ENCODE measurements at regions not wholly inside any gene's neighbourhood (a gene's known extent, or its start where the extent isn't known, plus 50 kb on each side); places are given as distances from the start of the nearest gene placed in this dataset.

- Histone ChIP-seq H3K27ac (no peak overlapping the region), H3K9me3 (no peaks in the 10 kb centered on the region), H3K27me3 (no peaks in the 10 kb centered on the region), H3K4me1 (no peaks in the 10 kb centered on the region), H3K36me3 (no peaks in the 10 kb centered on the region), H3K4me3 (no peak overlapping the region)
- in situ Hi-C loops (cut with MboI; ENCODE audit: low sequenced_read_pairs in 4 of 4) (no loop called here), intact Hi-C loops (cut with DNase I; ENCODE audit: low total_unique reads) (no loop called here)
- DNase-seq (no peak), ATAC-seq (no peak)
- TF ChIP-seq, protein P1, sequence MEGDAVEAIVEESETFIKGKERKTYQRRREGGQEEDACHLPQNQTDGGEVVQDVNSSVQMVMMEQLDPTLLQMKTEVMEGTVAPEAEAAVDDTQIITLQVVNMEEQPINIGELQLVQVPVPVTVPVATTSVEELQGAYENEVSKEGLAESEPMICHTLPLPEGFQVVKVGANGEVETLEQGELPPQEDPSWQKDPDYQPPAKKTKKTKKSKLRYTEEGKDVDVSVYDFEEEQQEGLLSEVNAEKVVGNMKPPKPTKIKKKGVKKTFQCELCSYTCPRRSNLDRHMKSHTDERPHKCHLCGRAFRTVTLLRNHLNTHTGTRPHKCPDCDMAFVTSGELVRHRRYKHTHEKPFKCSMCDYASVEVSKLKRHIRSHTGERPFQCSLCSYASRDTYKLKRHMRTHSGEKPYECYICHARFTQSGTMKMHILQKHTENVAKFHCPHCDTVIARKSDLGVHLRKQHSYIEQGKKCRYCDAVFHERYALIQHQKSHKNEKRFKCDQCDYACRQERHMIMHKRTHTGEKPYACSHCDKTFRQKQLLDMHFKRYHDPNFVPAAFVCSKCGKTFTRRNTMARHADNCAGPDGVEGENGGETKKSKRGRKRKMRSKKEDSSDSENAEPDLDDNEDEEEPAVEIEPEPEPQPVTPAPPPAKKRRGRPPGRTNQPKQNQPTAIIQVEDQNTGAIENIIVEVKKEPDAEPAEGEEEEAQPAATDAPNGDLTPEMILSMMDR (IDR thresholded peaks at IDR 0.05 in 4 of 5, conservative IDR thresholded peaks at IDR 0.05 in 1 of 5) = no peak
- TF ChIP-seq POLR2A (IDR thresholded peaks at IDR 0.05) = no peak
These were observed 51.9 kb downstream of the CEBPB start for GRCh38 chr20:50242548-50242862.

- intact Hi-C loops (cut with DNase I; ENCODE audit: low total_unique reads) = no loop called here
- in situ Hi-C loops (cut with MboI; ENCODE audit: low sequenced_read_pairs in 4 of 4) = no loop called here
- H3K36me3 ChIP-seq = no peaks in the 10 kb centered on the region
- no peak for ATAC-seq
- TF ChIP-seq POLR2A (IDR thresholded peaks at IDR 0.05) = no peak
- TF ChIP-seq, protein P1 (IDR thresholded peaks at IDR 0.05 in 4 of 5, conservative IDR thresholded peaks at IDR 0.05 in 1 of 5) = no peak
- H3K4me1 ChIP-seq = no peaks in the 10 kb centered on the region
- H3K27ac ChIP-seq = no peak overlapping the region
- no peaks in the 10 kb centered on the region for H3K27me3 ChIP-seq
- H3K9me3 ChIP-seq = no peaks in the 10 kb centered on the region
- H3K4me3 ChIP-seq = no peak overlapping the region
- no peak for DNase-seq
These were observed 52.4 kb downstream of the CEBPB start for GRCh38 chr20:50242863-50243609.

DNA sequence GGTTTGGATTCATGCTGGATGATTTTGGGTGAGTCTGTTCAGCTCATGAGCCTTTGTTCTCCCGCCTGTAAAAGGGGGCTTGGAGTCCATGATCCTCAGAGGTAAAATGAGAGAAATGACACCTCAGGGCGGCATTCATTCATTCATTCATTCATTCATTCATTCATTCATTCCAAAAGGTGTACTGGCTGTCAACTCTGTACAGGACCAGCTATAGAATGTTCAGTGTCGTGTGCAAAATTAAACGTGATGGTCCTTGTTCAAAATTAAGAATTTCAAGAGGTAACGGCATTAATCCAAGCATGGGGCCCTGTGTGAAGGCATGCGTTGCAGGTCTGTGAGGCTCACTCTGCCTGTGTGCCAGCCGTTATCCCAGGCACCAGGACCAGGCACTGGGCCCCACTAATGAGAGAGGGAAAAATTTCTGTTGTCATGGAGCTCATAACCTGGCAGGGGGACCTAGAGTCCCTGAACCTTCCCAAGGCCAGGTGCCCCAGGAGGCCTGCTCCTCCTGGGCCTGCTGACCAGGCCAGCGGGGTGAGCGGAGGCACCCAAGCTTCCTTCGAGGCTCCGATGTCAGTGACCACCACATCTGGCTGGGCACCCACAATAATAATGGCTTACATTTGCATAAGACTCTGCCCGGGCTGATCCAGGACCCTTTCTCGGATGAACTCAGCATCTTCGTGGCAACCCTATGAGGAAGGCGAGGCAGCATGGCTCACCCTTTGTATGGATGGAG is 53.2 kb downstream of the CEBPB start:
- no peaks in the 10 kb centered on the region for H3K9me3 ChIP-seq
- intact Hi-C loops (cut with DNase I; ENCODE audit: low total_unique reads) = no loop called here
- H3K4me1 ChIP-seq = no peaks in the 10 kb centered on the region
- DNase-seq (no peak), ATAC-seq (no peak)
- in situ Hi-C loops (cut with MboI; ENCODE audit: low sequenced_read_pairs in 4 of 4) = no loop called here
- no peaks in the 10 kb centered on the region for H3K36me3 ChIP-seq
- H3K27me3 ChIP-seq = no peaks in the 10 kb centered on the region
- no peak for TF ChIP-seq POLR2A (IDR thresholded peaks at IDR 0.05)
- TF ChIP-seq, protein P1 (IDR thresholded peaks at IDR 0.05 in 4 of 5, conservative IDR thresholded peaks at IDR 0.05 in 1 of 5) = no peak
- no peak overlapping the region for H3K4me3 ChIP-seq
- no peak overlapping the region for H3K27ac ChIP-seq

DNA sequence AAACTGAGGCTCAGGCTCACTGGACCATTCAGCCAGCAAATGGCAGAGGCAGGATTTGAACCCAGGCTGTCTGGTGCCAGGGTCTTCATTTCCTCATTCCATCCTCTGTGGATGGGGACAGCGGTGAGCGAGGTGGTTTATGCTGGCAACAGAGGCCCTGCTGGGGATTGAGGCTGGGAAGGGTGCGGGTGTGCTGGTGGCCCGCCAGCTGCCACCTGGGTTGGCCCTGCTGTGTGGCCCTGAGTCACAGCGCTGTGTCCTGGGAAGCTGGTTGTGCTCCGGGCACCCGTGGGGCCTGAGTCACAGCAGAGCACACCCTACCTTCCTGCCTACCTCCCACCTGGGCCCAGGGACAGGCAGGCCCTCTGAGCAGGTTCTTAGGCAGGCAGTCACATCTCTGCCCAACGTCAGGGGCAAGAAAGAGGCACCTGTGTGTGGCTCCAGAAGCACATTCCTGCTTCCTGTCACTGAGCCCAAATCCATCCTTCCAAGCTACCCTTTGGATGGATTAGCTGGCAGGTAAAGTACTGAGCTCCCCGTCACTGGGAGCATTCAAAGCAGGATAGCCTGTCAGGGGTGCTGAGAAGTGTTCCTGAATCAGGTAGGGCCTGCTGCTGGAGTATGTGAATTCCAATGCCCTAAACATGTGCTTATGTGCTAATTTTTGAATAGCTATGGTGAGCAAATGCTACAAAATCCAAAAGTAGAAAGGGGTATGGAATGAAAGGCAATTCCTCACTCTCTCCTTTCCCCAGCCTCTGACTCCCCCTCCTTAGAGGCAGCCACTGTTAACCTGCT is 53.9 kb downstream of the CEBPB start:
- no peaks in the 10 kb centered on the region for H3K36me3 ChIP-seq
- no peak overlapping the region for H3K27ac ChIP-seq
- in situ Hi-C loops (cut with MboI; ENCODE audit: low sequenced_read_pairs in 4 of 4) = no loop called here
- no peak for TF ChIP-seq POLR2A (IDR thresholded peaks at IDR 0.05)
- TF ChIP-seq, protein P1 (IDR thresholded peaks at IDR 0.05 in 4 of 5, conservative IDR thresholded peaks at IDR 0.05 in 1 of 5) = no peak
- intact Hi-C loops (cut with DNase I; ENCODE audit: low total_unique reads) = no loop called here
- H3K4me1 ChIP-seq = no peaks in the 10 kb centered on the region
- no peaks in the 10 kb centered on the region for H3K9me3 ChIP-seq
- ATAC-seq (no peak), DNase-seq (no peak)
- no peak overlapping the region for H3K4me3 ChIP-seq
- no peaks in the 10 kb centered on the region for H3K27me3 ChIP-seq

All from gastrocnemius medialis (tissue), 4 donors.